ENCODE measurements at regions not wholly inside any gene's neighbourhood (a gene's known extent, or its start where the extent isn't known, plus 50 kb on each side); places are given as distances from the start of the nearest gene placed in this dataset.

DNA sequence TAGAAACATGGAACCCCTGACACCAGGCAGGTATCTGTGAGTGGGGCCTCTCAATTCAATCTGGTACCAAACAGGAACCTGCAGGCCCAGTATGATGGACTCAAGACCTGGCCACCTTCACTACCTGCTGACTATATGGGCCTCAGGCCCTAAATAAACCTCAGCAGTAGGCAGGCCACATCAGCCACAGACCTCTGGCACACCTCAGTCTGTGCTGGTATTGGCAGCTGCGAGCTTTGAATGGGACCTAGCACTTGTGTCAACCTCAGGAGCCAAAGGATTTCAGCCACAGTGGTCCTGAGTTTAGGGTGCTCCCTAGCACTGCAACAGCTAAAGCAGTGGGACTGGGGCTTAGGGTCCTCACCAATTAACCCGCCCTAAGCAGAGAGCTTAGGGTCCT lies 325.5 kb downstream of the ZNF608 start:
- TF ChIP-seq CTCF (IDR thresholded peaks at IDR 0.05): no peak
- TF ChIP-seq POLR2A (IDR thresholded peaks at IDR 0.05): no peak
